ENCODE measurements at regions not wholly inside any gene's neighbourhood (a gene's known extent, or its start where the extent isn't known, plus 50 kb on each side); places are given as distances from the start of the nearest gene placed in this dataset.

- intact Hi-C loops (cut with micrococcal nuclease) (no loop called here), dilution Hi-C loops (cut with HindIII; ENCODE audit: low sequenced_read_pairs, unreplicated experiment) (no loop called here), in situ Hi-C loops (cut with MboI; ENCODE audit: low sequenced_read_pairs) (no loop called here)
- H2AK5ac ChIP-seq (ENCODE audit: low read depth, low read length), result no peak overlapping the region
- no peaks in the 10 kb centered on the region for H3K9me3 ChIP-seq (ENCODE audit: control insufficient read depth, insufficient read depth, low read length)
- H3K9ac ChIP-seq (ENCODE audit: low read depth, low read length), result no peak overlapping the region
- H3K18ac ChIP-seq (ENCODE audit: low read depth, low read length), result no peak overlapping the region
- no peak for DNase-seq
- H3K23ac ChIP-seq (ENCODE audit: low read depth, low read length), result no peak overlapping the region
- no peak overlapping the region for H3K4ac ChIP-seq (ENCODE audit: low read depth, low read length)
- H3K14ac ChIP-seq (replicated peaks; ENCODE audit: low read depth, low read length), result no peak overlapping the region
- H3K79me1 ChIP-seq (ENCODE audit: low read depth in 1 of 2, low read length in 2 of 2), result no peaks in the 10 kb centered on the region
- H3K27ac ChIP-seq (ENCODE audit: insufficient read depth, low read length), result no peak overlapping the region
- H3K56ac ChIP-seq (ENCODE audit: extremely low read depth, insufficient read depth, low read length), result no peak overlapping the region
- ChIA-PET CTCF (no interaction called here), POLR2A (ENCODE audit: unreplicated experiment) (no interaction called here)
- no peaks in the 10 kb centered on the region for H3K9me1 ChIP-seq (ENCODE audit: insufficient read depth, low read length)
- no TSS peak for BruUV-seq (replicated peaks)
- no peaks in the 10 kb centered on the region for H3K36me3 ChIP-seq (ENCODE audit: control insufficient read depth, insufficient read depth, low read length)
- H3K27me3 ChIP-seq (ENCODE audit: control insufficient read depth, insufficient read depth, low read length), result no peaks in the 10 kb centered on the region
- no peak overlapping the region for H4K8ac ChIP-seq (ENCODE audit: low read depth in 2 of 2, low read length in 2 of 2)
- H4K5ac ChIP-seq (ENCODE audit: low read depth, low read length), result no peak overlapping the region
- ATAC-seq (ENCODE audit: low read depth), result no peak
- H3K4me2 ChIP-seq (ENCODE audit: low read depth, low read length), result no peak overlapping the region
- H3K4me3 ChIP-seq (ENCODE audit: insufficient read depth, low read depth, low read length), result no peak overlapping the region
- no peak overlapping the region for H2AK9ac ChIP-seq (replicated peaks; ENCODE audit: low read depth, low read length, poor library complexity)
- H2BK120ac ChIP-seq (ENCODE audit: low read depth, low read length), result no peak overlapping the region
- no peak overlapping the region for H2BK5ac ChIP-seq (ENCODE audit: low read depth, low read length, poor library complexity, severe bottlenecking)
- no peak overlapping the region for H2BK20ac ChIP-seq (ENCODE audit: low read depth, low read length)
- no peaks in the 10 kb centered on the region for H3K4me1 ChIP-seq (ENCODE audit: control insufficient read depth, insufficient read depth, low read length)
- no peak overlapping the region for H2BK15ac ChIP-seq (ENCODE audit: low read depth, low read length)
- H4K20me1 ChIP-seq (ENCODE audit: insufficient read depth, low read length), result no peaks in the 10 kb centered on the region
- H4K91ac ChIP-seq (ENCODE audit: insufficient read depth, low read depth, low read length), result no peak overlapping the region
- WGBS, 2 experiments (ENCODE audit: extremely low coverage in 2 of 2, insufficient read length in 1 of 2), result 92% methylated on average over 2 of the region's 3 CpGs; no CpG with 5 or more reads in 1 of the 2 experiments
- H2AFZ ChIP-seq (replicated peaks; ENCODE audit: low read length, poor library complexity), result no peak overlapping the region
- no peak for TF ChIP-seq CHD1 (IDR thresholded peaks at IDR 0.05; ENCODE audit: low read depth, low read length)
- TF ChIP-seq BHLHE40 (IDR thresholded peaks at IDR 0.05; ENCODE audit: low read depth, low read length), result no peak
- no peak for TF ChIP-seq MAZ (IDR thresholded peaks at IDR 0.05; ENCODE audit: borderline replicate concordance, low read depth, low read length)
- TF ChIP-seq CEBPB (IDR thresholded peaks at IDR 0.05; ENCODE audit: low read depth, low read length), result no peak
- TF ChIP-seq NFE2L2 (IDR thresholded peaks at IDR 0.05; ENCODE audit: low read depth, low read length), result no peak
- no peak for TF ChIP-seq RCOR1 (IDR thresholded peaks at IDR 0.05; ENCODE audit: insufficient replicate concordance, low read length)
- no peak for TF ChIP-seq POLR2A (IDR thresholded peaks at IDR 0.05; ENCODE audit: low read depth, low read length)
- no peak for TF ChIP-seq RAD21 (IDR thresholded peaks at IDR 0.05; ENCODE audit: low read length)
- TF ChIP-seq ELK1 (IDR thresholded peaks at IDR 0.05; ENCODE audit: borderline replicate concordance, low read depth, low read length), result no peak
- TF ChIP-seq CTCF (conservative IDR thresholded peaks at IDR 0.05; ENCODE audit: low read depth, low read length), result no peak
- no peak for TF ChIP-seq MAFK (IDR thresholded peaks at IDR 0.05; ENCODE audit: low read depth, low read length)
- no peak for TF ChIP-seq MXI1 (IDR thresholded peaks at IDR 0.05; ENCODE audit: borderline replicate concordance, low read depth, low read length)
- no peak for TF ChIP-seq USF2 (IDR thresholded peaks at IDR 0.05; ENCODE audit: low read depth, low read length)
- no peak for TF ChIP-seq FOS (IDR thresholded peaks at IDR 0.05; ENCODE audit: low read depth, low read length)
- TF ChIP-seq RFX5 (IDR thresholded peaks at IDR 0.05; ENCODE audit: low read depth, low read length), result no peak
- no peak for TF ChIP-seq SMC3 (IDR thresholded peaks at IDR 0.05; ENCODE audit: low read depth, low read length)
Measured at GRCh38 chr16:50950955-50951354, 200.1 kb downstream of the SALL1 start.

All from IMR-90 (cell line).